RWPE1 (cell line): ENCODE measurements at regions not wholly inside any gene's neighbourhood (a gene's known extent, or its start where the extent isn't known, plus 50 kb on each side); places are given as distances from the start of the nearest gene placed in this dataset.

Source experiments
- CTCF ChIA-PET: fragments of 350-600 bp; sonication (Branson Sonifier 250); formaldehyde crosslinking; extraction: SDS; loops from one replicate; lab custom pipeline; 2021; lab: Yijun Ruan, JAX
- POLR2A ChIA-PET: fragments of 400-600 bp; formaldehyde crosslinking; extraction: SDS; loops from one replicate; lab custom pipeline; 2020; ENCODE audit warnings: antibody characterized with exemption; ENCODE audit not compliant: low non-redundant PET; lab: Yijun Ruan, JAX
- DNase-seq: peaks from one replicate; pipeline ENCODE4 v3.0.0; 2012; ENCODE audit warnings: low spot score
- H3K27ac ChIP-seq: fragments of 450-650 bp; 2 replicates; pipeline ENCODE4 v1.5.1; 2017
- TF ChIP-seq, protein P1 (sequence below): fragments of 450-650 bp; conservative IDR thresholded peaks from 2 replicates; pipeline ENCODE4 v1.5.1; 2017; ENCODE audit warnings: low read depth, mild to moderate bottlenecking

DNA sequence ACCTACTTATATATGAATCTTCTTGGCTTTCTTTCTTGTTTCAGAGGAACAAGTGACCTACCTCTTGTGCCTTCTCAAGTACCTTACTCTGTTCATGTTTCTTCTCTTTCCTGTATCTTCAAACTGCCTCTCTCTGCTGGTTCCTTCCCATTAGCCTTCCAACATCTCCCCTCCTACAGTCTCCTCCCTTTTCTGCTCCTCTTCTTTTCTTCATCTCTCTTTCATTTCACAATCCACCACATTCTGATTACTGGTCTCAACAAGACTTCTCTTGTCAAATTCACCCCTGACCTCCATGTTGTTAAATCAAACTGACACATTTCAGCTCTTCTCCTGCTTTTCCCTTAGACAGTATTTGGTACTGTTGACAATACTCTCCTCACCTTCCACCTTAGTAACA, 95.6 kb downstream of the BRMS1L start:
- H3K27ac ChIP-seq, result no peak overlapping the region
- ChIA-PET CTCF (no interaction called here), POLR2A (no interaction called here)
- TF ChIP-seq, protein P1, sequence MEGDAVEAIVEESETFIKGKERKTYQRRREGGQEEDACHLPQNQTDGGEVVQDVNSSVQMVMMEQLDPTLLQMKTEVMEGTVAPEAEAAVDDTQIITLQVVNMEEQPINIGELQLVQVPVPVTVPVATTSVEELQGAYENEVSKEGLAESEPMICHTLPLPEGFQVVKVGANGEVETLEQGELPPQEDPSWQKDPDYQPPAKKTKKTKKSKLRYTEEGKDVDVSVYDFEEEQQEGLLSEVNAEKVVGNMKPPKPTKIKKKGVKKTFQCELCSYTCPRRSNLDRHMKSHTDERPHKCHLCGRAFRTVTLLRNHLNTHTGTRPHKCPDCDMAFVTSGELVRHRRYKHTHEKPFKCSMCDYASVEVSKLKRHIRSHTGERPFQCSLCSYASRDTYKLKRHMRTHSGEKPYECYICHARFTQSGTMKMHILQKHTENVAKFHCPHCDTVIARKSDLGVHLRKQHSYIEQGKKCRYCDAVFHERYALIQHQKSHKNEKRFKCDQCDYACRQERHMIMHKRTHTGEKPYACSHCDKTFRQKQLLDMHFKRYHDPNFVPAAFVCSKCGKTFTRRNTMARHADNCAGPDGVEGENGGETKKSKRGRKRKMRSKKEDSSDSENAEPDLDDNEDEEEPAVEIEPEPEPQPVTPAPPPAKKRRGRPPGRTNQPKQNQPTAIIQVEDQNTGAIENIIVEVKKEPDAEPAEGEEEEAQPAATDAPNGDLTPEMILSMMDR, result no peak
- DNase-seq, result no peak
